Natural killer cell (primary cell): ENCODE measurements at regions not wholly inside any gene's neighbourhood (a gene's known extent, or its start where the extent isn't known, plus 50 kb on each side); places are given as distances from the start of the nearest gene placed in this dataset.

Source experiments
- ATAC-seq, 3 donors: fragments of 150-1000 bp in 2 of 3; fragments of 200-7000 bp in 1 of 3; cut with Tn5 transposase; 1 replicate in 1 of 3; 2 replicates in 2 of 3; pipeline ENCODE4 v1.10.0; 2021; ENCODE audit warnings: mild to moderate bottlenecking in 2 of 3, moderate library complexity in 2 of 3
- DNase-seq, 2 donors: peaks; one replicate each; pipeline versions ENCODE4 v3.0.0 to v3.0.0-alpha.2; 2013 to 2021; ENCODE audit warnings: mixed read lengths in 1 of 2
- H3K27ac ChIP-seq: one replicate; pipeline ENCODE4 v1.5.1; 2013; ENCODE audit warnings: mild to moderate bottlenecking, low read length
- H3K27me3 ChIP-seq: one replicate; pipeline ENCODE4 v1.6.1; 2013; ENCODE audit warnings: low read length; ENCODE audit not compliant: control insufficient read depth, insufficient read depth
- H3K36me3 ChIP-seq: one replicate; pipeline ENCODE4 v1.6.1; 2013; ENCODE audit warnings: low read length; ENCODE audit not compliant: control insufficient read depth, insufficient read depth
- H3K4me1 ChIP-seq: one replicate; pipeline ENCODE4 v1.6.1; 2013; ENCODE audit warnings: low read length; ENCODE audit not compliant: control insufficient read depth, insufficient read depth
- H3K4me3 ChIP-seq: one replicate; pipeline ENCODE4 v1.5.1; 2013; ENCODE audit warnings: low read length
- H3K9me3 ChIP-seq: one replicate; pipeline ENCODE4 v1.6.1; 2013; ENCODE audit warnings: low read length; ENCODE audit not compliant: control insufficient read depth, insufficient read depth
- H3K27ac Mint-ChIP-seq, 2 donors: one replicate each; pipeline ENCODE4 v1.8.0; 2022; ENCODE audit warnings: mild to moderate bottlenecking in 2 of 2, mixed read lengths in 2 of 2, moderate library complexity in 1 of 2
- H3K27me3 Mint-ChIP-seq, 2 donors: one replicate each; pipeline ENCODE4 v1.8.0; 2022; ENCODE audit warnings: low read depth in 2 of 2, mixed read lengths in 2 of 2
- H3K36me3 Mint-ChIP-seq: one replicate; pipeline ENCODE4 v1.8.0; 2022; ENCODE audit warnings: mixed read lengths
- H3K4me1 Mint-ChIP-seq, 2 donors: one replicate each; pipeline ENCODE4 v1.8.0; 2022; ENCODE audit warnings: mixed read lengths in 2 of 2
- H3K4me3 Mint-ChIP-seq: one replicate; pipeline ENCODE4 v1.8.0; 2022; ENCODE audit warnings: mild to moderate bottlenecking, moderate library complexity, mixed read lengths
- H3K9me3 Mint-ChIP-seq, 2 donors: one replicate each; pipeline ENCODE4 v1.8.0; 2022; ENCODE audit warnings: mixed read lengths in 2 of 2
- CTCF ChIP-seq: fragments of 200-600 bp; IDR thresholded peaks from one replicate; pipeline ENCODE4 v1.8.0; 2022; ENCODE audit warnings: antibody characterized with exemption
- WGBS: methylation state at CpG from one replicate; pipeline ENCODE4 v1.1.7; 2013; ENCODE audit warnings: missing lambda C conversion rate; ENCODE audit not compliant: insufficient coverage; 5-methylcytosine and 5-hydroxymethylcytosine counted together
- intact Hi-C: fragments of 100-400 bp; cut with micrococcal nuclease; formaldehyde crosslinking; loops from one replicate; pipeline ENCODE4 v1.14.2; 2022

DNA sequence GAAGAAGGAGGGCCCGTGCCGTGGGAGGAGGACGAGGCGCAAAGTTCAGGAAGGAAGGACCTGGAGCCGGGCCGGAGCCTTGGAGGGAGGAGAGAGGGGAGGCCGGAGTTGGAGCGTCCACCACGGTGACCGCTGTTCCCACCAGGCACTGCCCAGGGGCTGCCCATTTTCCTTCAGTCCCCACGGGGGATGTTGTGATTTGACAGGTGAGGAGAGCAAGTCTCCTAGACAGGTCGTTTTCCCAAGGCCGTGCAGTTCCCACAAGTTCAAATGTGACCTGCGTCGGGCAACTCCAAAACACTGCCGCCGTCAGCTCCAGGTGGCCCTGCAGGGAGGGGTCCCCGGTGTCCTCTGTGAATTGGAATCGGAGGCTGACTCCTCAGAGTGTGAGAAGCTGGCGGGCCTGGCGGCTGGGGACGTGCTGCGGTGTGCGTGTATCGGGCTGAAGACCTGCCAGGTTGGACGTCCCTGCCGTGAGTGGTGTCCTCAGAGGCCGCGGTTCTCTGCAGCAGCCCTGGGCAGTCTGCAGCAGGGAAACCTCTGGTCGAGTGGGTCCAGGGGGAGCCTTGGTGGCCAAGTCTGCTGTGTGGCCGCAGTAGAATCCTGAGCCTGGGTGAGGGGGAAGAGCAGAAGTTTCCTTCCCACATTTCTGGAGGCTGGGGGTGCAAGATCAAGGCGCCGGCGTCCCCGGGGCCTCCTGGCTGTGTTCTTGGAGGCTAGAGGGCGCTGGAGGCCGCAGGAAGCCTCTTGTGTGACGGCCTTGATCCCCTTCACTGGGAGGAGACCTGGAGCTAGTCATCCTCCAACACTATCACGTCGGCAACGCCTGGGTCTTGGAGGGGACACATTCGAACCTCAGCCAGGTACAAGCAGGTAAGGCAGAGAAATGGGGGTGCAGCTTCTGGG, 115.1 kb upstream of the FRMD1 start:
- no peaks in the 10 kb centered on the region for H3K36me3 ChIP-seq
- no peak for TF ChIP-seq CTCF
- no peaks in the 10 kb centered on the region for H3K9me3 Mint-ChIP-seq
- no peak overlapping the region for H3K27ac Mint-ChIP-seq
- no peak for ATAC-seq
- no peak overlapping the region for H3K4me3 ChIP-seq
- no peaks in the 10 kb centered on the region for H3K36me3 Mint-ChIP-seq
- 80% methylated on average over 42 of the region's 42 CpGs for WGBS
- H3K4me3 Mint-ChIP-seq, result no peak overlapping the region
- DNase-seq, result no peak
- peaks cover 0 to 7% of the 10 kb centered on the region in 2 donors for H3K4me1 Mint-ChIP-seq
- H3K27ac ChIP-seq, result no peak overlapping the region
- H3K27me3 Mint-ChIP-seq, result peaks cover 8 to 15% of the 10 kb centered on the region in 2 donors
- no peaks in the 10 kb centered on the region for H3K4me1 ChIP-seq
- intact Hi-C loops, result loop anchor here (1.0 kb wide), 1 partner anchor 13 kb away; no protein-coding TSS in a partner anchor
- H3K27me3 ChIP-seq, result no peaks in the 10 kb centered on the region
- H3K9me3 ChIP-seq, result no peaks in the 10 kb centered on the region

GRCh38 chr6:168192901-168193815, 114.1 kb upstream of the FRMD1 start:
- Histone ChIP-seq H3K9me3 (no peaks in the 10 kb centered on the region), H3K36me3 (no peaks in the 10 kb centered on the region), H3K27me3 (no peaks in the 10 kb centered on the region), H3K4me1 (no peaks in the 10 kb centered on the region), H3K4me3 (no peak overlapping the region), H3K27ac (no peak overlapping the region)
- H3K27ac Mint-ChIP-seq, result no peak overlapping the region
- H3K9me3 Mint-ChIP-seq, result no peaks in the 10 kb centered on the region
- no peak for TF ChIP-seq CTCF
- peaks cover 0 to 7% of the 10 kb centered on the region in 2 donors for H3K4me1 Mint-ChIP-seq
- 91% methylated on average over 47 of the region's 47 CpGs for WGBS
- H3K27me3 Mint-ChIP-seq, result peaks cover 8 to 15% of the 10 kb centered on the region in 2 donors
- intact Hi-C loops, result no loop called here
- DNase-seq (no peak), ATAC-seq (no peak)
- no peaks in the 10 kb centered on the region for H3K36me3 Mint-ChIP-seq
- H3K4me3 Mint-ChIP-seq, result no peak overlapping the region

DNA sequence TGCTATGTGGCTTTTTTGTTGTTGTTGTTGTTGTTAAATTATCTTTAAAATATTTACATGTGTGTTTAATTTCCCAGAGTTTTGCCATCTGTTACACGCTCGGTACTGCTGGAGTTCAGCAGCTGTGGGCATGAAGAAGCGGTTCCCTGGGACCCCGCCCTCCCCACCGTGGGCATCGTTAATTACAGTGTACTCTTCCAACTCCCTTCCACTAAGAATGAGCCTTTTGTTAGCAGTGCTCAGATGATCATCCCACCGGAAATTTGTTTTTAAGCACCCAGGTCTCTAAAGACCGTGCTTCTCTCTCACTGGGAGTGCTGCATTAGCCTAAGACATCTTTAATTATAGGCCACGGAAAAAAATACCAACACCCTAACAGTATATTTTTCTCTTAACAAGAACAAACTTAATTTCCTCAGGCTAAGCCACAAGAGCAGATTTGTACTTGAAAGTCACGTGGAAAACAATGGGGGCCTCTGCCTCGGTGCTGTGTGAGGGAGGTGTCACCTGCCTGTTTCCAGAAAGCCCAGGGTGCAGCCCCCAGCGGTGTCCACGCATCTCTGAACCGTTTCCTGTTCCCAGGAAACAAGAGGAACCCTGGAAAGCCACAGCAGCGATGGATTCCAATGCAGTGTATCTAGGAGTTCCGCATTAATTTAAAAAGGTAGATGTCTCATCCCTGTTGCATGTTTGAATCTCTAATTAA, 113.3 kb upstream of the FRMD1 start:
- H3K27me3 ChIP-seq, result no peaks in the 10 kb centered on the region
- Mint-ChIP-seq H3K27ac (no peak overlapping the region), H3K27me3 (peaks cover 8 to 15% of the 10 kb centered on the region in 2 donors), H3K4me3 (no peak overlapping the region), H3K4me1 (peaks cover 0 to 7% of the 10 kb centered on the region in 2 donors), H3K9me3 (no peaks in the 10 kb centered on the region), H3K36me3 (no peaks in the 10 kb centered on the region)
- ATAC-seq (no peak), DNase-seq (no peak)
- H3K27ac ChIP-seq, result no peak overlapping the region
- intact Hi-C loops, result no loop called here
- no peaks in the 10 kb centered on the region for H3K4me1 ChIP-seq
- 64% methylated on average over 16 of the region's 16 CpGs for WGBS
- no peaks in the 10 kb centered on the region for H3K36me3 ChIP-seq
- no peaks in the 10 kb centered on the region for H3K9me3 ChIP-seq
- H3K4me3 ChIP-seq, result no peak overlapping the region
- no peak for TF ChIP-seq CTCF
